GM13976 (cell line): ENCODE measurements at regions not wholly inside any gene's neighbourhood (a gene's known extent, or its start where the extent isn't known, plus 50 kb on each side); places are given as distances from the start of the nearest gene placed in this dataset.

Source experiments
- DNase-seq: peaks from one replicate; pipeline ENCODE4 v3.0.0; 2012; ENCODE audit warnings: low spot score
- CTCF ChIP-seq: IDR thresholded peaks from 2 replicates; pipeline ENCODE4 v1.5.1; 2012; ENCODE audit warnings: borderline replicate concordance, mild to moderate bottlenecking; ENCODE audit not compliant: insufficient read depth; ENCODE audit errors: extremely low read depth, missing control alignments, control extremely low read depth
- in situ Hi-C: fragments of 300-500 bp; cut with MboI; formaldehyde crosslinking; loops from one replicate; pipeline ENCODE4 v1.12.0; 2022; ENCODE audit warnings: low sequenced_read_pairs, mixed read lengths, inconsistent platforms; ENCODE audit not compliant: unreplicated experiment

GRCh38 chr4:35970366-35970960 lies 273.9 kb downstream of the ARAP2 start:
- TF ChIP-seq CTCF: no peak
- in situ Hi-C loops: no loop called here
- no peak for DNase-seq

DNA sequence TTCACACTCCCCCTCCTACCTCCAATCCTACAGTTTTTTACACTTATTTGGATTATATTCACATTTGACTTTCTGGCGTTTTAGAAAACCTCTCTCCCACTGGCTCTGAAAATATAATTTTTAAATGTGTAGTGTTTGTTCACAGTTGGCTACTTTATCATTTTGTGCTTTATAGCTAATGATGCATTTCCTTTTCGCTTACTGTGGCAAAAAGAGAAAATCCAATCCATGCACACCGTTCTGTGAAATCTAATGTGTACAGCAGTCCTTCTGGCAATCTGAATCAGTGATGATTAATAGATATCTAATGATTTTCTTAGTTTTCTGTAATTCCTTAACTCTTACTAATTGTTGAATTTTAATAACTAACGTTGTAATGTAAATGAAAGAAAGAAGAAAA lies 271.5 kb downstream of the ARAP2 start:
- in situ Hi-C loops: no loop called here
- no peak for DNase-seq
- TF ChIP-seq CTCF: no peak

- no peak for DNase-seq
- in situ Hi-C loops: no loop called here
- TF ChIP-seq CTCF: no peak
Measured at GRCh38 chr4:35975617-35976355, 268.5 kb downstream of the ARAP2 start.

- no peak for TF ChIP-seq CTCF
- in situ Hi-C loops: no loop called here
- no peak for DNase-seq
Measured at GRCh38 chr4:35978551-35978950, 265.8 kb downstream of the ARAP2 start.

DNA sequence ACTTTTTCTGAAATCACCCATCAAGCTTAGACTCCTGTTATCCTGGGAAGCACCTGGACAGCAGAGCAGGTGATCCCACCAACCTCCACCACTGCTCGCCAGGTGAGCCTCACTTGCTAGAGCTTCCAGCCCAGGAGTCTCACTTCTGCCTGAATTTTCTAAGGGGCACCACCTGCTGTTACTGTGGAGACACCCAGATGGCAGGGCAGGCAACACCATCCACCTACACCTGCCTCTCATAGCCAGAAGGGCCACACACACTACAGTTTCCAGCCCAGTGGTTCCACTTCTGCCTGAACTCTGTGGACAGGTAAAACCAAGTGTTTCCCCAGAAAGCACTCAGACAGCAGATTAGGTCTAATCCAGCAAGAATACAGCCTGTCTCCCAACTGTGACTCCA lies 262.0 kb downstream of the ARAP2 start:
- in situ Hi-C loops: no loop called here
- TF ChIP-seq CTCF: no peak
- no peak for DNase-seq

DNA sequence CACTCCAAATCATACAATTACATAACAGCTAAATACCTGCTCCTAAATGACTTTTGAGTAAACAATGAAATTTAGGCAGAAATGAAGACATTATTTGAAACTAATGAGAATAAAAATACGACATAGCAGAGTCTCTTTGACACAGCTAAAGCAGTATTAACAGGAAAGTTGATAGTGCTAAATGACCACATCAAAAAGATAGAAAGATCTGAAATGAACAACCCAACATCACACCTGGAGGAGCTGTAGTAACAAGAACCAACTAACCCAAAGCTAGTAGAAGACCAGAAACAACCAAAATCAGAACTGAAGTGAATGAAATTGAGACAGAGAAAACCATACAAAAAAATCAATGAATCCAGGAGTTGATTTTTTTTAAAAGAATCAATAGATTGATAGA lies 257.8 kb downstream of the ARAP2 start:
- in situ Hi-C loops: no loop called here
- no peak for TF ChIP-seq CTCF
- DNase-seq: no peak
